GM18511 (cell line): ENCODE measurements at regions not wholly inside any gene's neighbourhood (a gene's known extent, or its start where the extent isn't known, plus 50 kb on each side); places are given as distances from the start of the nearest gene placed in this dataset.
"Not testable (repeated sequence)": the region's sequence is repeated elsewhere in the genome, so short reads cannot be mapped to it uniquely, and the experiment has no call there.

Experiments used
- ATAC-seq: cut with Tn5 transposase; IDR thresholded peaks from one replicate; pipeline ENCODE4 v1.9.1; 2021; ENCODE audit warnings: mild to moderate bottlenecking, moderate library complexity; ENCODE audit not compliant: unreplicated experiment

DNA sequence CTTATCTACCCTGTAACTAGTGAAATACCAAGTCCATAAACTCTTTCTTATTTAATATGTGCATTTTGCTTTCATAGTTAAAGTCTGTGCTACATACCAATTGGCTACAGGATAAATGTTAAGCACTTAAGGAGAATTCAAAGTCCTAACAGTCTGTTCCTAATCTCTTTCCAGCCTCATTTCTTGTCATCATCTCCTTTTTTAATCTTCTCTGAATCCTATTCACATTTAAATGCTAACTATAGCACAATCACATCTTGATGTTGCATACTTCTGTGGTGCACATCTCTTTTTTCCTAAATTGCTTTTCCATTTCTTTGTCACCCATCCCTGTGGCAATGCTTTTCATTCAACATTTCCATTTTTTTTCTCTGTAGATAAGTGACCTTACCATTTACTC, 996.1 kb upstream of the TYRP1 start:
- ATAC-seq, result no peak

DNA sequence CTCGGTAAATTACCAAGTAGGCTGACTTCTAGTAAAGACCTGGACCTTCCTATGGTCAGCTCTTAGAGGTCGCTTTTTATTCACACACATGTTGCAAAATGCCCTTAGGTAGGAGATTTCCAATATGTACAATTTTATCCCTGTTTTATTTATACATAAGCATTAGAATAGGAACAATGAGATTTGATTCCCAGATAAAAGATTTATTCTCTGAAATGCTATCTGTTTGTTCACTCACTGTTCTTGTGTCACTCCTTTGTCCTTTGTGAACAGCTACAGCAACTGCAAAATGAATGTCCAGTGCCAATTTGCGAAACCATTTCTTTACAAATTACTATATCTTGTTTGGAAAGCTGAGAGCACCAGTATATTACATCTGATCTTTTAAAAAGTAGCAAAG, 991.5 kb upstream of the TYRP1 start:
- no peak for ATAC-seq

DNA sequence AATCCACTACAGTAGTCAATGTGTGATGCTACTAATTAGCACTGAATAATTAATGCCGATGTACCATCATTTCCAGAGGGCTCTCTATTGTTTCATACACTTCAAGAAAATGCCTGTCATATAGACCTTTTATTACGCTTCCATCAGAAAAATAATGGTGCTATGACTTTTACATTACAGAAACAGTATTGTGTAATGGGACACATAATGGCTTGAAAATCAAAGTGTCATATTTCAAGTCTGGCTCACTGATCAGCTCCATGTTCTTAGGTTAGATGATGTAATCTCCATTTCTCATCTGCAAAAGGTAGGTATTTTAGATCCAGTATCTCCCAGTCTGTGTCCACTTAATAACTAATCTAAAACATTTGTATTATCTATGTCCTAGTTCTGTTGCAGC, 990.6 kb upstream of the TYRP1 start:
- no peak for ATAC-seq

DNA sequence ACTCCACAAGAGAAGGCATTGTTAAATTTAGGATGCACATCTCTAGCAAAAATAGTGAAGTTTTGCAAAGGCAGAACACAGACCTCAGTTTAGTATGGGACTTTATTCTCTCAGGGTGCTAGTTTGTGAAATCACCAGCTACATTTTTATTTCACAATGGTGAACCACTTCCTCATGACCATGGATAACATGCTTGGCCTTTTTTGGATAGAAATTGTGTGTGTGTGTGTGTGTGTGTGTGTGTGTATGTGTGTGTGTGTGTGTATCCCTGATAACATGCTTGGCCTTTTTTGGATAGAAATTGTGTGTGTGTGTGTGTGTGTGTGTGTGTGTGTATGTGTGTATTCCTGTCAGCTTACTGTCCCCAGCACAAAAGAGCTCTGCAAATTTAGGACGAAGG, 989.0 kb upstream of the TYRP1 start:
- ATAC-seq, result not testable (repeated sequence)

DNA sequence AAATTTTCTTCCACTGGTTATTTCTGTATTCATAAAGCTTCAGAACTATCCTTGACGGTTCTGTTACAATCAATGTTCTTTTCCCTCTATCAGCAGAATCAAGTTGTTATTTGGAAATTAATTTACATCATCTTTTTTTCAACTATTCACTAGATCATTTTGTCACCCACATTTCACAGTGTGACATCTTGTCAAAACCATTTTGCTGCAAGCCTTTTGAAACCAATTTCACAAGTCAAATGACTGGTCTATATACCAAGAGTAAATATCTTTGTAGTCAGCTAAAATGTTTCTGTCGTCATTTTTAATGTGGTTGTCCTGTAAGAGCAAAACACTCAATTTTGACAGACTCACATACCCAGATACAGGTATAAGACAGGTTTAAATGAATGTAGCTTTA, 984.3 kb upstream of the TYRP1 start:
- ATAC-seq, result no peak

DNA sequence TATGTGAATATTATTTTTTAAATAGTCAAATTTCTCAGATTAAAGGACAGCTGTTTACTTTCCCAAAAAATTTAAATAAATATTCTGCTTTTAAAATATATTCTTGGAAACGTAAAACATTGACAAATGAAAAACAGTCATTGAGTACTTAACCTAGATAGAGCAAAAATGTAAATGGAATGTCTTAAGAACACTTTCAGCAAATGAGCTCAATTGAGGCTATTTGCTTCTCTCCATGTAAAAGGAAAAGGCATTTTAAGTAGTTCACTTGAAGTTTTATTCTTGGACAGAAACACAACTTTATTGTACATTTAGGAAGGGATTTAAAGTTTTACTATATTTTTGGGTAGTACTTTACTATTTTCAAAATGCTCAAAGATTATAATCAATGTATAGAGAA, 983.6 kb upstream of the TYRP1 start:
- no peak for ATAC-seq

DNA sequence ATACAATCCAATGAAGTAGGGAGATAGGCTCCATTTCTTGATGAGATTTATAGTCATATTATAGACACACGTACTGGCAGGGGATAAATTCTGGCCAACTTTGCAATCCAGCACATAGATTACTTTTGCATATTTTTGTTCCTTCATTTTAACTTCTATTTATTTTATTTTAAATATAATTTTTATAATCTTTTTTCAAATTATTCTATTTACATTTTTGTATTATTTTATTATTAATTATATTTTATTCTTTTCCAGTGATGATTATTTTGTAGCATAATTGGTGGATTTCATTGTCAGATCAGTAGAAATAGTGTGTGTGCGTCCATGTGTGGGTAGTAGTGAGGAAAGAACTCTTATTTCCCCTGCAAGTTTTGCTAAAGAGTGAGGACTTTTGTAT, 980.1 kb upstream of the TYRP1 start:
- no peak for ATAC-seq

DNA sequence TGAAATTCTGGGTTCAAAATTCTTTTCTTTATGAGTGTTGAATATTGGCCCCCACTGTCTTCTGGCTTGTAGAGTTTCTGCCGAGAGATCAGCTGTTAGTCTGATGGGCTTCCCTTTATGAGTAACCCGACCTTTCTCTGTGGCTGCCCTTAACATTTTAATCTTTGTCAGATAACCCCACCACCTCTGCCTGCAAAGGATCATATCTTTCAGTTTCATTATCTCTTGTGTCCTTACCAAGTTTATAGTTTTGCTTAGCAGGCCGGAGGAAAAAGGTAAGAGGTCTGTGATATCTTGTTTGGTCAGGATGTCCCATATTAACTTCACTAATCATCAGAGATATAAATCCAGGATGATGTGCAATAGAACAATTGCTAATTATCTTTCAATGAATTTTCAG, 970.2 kb upstream of the TYRP1 start:
- ATAC-seq, result no peak

DNA sequence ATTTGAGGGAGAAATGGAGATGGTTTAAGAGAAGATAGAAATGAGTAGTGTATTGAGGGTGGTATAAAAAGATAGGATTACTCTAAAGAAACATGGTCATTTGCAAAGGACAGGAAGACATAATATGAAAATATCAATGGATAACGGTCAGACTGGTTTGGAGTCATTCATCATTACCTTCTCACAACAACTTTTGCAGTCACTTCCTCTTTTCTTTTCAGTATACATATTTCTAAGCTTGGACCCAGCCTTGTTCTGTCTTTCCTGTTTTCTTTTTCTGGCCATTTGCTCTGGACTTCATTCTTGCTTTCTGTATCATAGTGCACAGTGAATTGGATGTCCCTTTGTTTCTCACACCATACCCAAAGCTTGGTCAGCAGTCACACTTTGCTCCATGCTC, 966.5 kb upstream of the TYRP1 start:
- ATAC-seq, result no peak

DNA sequence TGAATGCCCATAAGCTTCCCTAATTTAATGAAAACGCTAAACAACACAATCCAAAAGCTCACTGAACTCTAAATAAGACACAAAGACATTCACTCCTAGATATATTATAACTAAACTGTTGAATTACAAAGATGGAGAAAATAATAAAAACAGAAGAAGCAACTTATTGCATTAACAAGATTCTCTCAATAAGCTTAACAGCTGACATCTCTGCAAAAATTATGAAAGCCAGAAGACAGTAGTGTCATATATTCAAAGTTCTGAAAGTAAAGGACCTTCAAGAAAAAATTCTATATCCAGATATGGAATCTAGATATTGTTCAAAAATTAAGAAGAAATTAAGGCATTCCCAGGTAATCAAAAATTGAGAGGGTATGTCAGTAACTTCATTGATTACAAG, 957.8 kb upstream of the TYRP1 start:
- ATAC-seq, result no peak

DNA sequence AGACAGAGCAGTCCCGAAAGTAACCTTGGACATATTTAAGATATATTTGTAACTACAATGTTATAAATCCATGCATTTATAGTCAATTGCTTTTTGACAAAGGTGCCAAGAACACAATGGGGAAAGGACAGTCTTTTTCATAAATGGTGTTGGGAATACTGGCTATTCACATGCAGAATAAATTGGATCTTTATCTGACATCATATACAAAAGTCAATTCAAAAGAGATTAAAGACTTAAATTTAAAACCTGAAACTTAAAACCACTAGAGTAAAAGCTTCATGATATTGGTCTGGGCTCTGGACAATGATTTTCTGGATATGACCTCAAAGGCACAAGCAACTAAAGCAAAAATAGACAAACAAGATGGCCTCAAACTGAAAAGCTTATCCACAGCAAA, 950.7 kb upstream of the TYRP1 start:
- ATAC-seq, result no peak

DNA sequence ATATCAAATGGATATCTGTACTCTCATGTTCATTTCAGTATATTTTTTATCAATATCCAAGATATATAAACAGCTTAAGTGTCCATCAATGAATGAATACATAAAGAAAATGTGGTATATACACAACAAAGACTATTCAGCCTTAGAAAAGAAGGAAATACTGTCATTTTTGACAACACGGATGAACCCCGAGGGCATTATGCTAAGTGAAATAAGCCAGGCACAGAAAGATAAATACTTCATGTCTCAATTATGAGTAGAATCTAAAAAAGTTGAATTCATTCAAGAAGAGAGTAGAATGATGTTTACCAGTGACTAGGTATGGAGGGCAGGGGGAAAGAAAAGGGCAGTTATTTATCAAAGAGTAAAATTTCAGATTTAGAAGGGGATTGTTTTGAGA, 949.8 kb upstream of the TYRP1 start:
- no peak for ATAC-seq

DNA sequence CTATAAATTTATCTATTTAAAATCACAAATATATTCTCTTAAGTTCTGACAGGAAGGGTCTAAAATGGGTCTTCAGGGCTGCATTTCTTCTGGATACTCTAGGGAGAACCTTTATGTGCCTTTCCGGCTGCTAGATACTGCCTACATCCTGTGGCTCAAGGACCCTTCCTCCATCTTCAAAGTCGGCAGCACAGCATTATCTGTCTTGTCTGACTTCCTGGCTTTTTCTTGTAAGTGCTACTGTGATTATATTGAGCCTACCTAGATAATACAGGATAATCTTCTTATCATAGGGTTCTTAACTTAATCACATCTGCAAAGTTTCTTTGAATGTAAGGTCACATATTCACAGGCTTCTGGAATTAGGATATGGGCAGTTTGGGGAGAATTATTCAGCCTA, 943.8 kb upstream of the TYRP1 start:
- no peak for ATAC-seq

DNA sequence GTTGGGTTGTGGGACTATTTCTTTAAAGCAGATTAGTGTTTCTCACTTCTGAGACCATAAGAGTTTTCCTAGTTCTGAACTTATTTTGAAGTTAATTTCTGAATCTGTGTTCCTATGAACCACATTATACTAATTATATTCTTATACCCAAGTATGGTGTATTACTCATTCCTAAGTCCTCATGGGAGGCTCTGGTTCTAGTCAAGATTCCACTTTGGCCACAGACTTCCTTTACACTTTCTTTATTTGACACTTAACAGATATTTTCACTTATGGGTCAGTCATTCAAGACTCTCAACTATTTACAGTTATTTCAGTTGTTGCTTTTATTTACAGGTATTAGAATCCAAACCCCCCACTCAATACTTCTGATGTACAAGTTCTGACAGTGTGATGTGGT, 937.2 kb upstream of the TYRP1 start:
- no peak for ATAC-seq

DNA sequence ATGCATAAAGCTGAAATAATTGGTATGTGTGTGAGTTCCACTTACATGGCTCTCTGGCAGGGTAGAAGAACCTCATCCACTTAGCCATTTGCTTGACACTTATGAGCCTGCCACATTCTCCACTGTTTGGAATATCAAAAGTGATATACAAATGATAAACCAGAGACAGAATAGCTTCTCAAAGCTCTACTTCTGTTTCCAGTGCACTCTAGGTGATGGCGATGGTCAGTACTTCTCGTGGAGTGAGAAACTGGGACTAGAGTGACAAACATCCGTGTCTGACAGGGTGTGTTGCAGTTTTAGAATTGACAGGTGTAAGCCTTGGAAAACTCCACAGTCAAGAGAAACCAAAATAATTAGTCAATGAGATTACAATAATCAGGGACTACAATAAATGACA, 935.8 kb upstream of the TYRP1 start:
- ATAC-seq, result no peak

DNA sequence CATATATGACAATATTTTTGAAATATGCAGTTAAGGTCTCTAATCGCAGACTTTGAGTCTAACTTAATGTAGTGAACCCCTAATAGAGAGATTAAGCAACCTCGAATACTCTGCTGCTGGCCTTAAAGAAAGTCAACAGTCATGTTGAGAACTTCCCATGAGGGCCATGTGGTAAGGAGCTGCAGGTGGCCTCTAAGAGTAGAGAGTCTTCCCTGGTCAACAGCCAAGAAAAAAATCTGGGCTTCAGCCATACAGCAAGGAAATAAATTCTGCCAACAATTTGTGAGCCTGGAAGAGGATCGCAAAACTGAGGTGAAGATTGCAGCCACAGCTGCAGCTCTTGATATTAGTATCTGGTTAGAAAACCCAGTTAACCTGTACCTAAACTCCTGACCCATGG, 935.2 kb upstream of the TYRP1 start:
- no peak for ATAC-seq

DNA sequence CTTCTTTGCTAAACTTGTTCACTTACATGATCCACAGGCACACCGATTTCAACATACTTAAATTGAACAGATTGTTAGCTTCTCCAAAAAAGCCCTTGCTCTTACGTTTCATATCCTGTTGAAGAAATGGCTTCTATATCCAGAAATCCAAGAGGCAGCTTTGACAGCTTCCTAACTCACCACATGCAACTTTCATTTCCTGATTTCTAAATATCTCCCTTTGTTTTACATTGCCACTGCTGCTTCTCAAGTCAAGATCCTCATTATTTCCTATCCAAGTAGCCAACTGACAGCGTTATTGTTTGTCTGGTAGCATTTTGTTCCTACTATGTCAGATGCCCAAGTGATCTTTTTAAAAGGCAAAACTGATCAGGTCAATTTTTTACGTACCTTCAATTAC, 913.2 kb upstream of the TYRP1 start:
- ATAC-seq, result no peak

DNA sequence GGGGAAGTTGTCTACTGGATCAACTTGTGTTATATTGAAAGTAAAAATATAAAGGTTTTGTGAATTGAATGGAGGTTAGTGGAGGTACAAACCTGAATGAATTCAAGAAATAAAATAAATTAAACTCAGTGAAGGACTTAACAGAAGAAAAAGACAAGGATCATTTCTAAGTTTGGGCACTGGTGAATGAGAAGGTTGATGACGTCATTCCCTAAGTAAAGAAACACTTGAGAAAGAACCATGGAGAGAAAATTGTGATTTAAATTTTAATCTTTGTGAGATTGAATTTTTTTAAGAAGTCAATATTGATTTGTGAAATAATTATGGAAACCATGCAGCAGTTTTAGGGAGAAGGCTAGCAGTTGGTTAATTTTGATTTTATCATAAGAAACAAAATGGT, 900.3 kb upstream of the TYRP1 start:
- no peak for ATAC-seq

DNA sequence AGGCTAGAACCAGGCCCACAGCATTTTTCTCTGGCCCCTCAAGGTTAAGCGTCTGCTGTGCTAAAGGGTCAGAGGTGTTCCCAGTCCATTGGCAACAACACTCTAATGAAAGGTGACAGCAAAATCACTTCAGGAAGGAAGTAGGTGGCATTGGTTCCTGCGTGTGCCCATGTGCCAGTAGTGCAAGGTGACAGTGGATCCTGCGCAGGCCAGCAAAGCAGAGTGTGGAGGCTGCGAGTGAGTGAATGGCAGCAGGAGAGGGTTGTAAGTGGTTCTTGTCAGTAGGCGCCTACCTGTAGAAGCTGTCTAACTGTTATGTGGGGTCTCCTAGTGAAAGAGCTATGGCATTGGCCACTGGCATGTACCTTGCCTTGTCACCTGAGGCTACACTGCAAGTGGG, 898.2 kb upstream of the TYRP1 start:
- no peak for ATAC-seq

DNA sequence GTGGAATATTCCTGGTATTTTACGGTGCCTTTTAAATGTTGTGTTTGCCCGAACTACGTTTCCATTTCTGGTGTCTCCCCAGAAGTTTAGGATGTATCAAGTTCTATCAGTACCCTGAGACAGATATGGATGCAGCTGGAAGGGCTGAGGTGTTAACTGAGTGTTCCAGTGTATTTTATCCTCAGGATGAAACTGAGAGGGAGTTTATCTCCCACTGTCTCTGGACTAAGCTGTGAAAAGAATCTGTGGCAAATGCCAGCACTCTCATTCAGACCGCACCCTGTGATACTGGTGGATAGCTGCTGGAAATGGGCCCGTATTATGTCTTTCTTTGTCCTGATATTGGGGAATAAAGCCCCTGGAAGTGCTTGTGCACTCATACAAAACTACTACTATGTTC, 887.2 kb upstream of the TYRP1 start:
- ATAC-seq, result no peak

DNA sequence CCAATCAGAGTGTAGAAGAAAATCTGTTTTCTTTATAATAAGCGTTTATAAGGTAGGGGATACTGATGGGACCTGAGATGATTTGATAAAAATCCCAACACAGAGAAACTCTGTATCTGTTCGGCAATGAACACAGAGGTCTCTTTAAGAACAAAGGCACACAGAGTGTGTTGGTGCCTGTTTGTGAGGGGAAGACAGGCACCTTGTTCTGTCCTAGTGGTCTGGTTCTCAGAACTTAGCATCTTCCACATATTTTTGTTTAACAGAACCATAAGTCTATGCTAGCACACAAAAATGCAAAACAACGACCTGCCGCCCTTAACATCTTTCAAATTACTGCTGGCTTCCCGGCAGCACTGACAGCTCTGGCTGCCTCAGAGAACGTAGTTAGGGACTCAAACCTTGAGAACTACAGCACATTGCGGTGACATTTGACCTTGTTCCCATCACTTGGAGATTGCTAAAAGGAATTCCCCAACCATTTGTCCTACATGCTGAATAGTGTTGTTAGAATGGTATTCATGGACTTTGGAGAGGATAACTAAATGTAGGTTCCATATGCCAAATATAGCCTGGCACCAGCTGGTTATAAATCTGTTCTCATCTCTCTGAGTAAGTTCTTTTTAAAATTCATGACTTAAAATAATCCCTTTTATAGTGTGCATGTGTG, 871.7 kb upstream of the TYRP1 start:
- ATAC-seq, result no peak

DNA sequence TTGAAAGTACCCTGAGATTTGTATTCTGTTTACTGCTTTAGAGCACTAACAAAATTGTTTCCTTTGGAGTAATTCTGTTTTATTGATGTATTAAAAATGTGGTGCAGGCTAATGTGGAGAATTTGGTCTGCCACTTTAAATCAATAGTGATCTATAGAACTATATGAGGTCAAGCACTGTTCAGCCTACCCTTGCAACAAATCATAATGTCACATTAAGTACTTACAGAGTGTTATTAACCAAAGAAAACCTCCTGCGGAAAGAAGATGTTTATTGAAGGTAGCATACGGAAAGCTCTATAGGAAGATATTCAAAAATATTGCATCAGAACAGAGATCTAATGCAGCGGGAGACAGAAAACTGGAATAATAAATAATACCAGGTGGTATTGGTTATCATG, 865.0 kb upstream of the TYRP1 start:
- ATAC-seq, result no peak

DNA sequence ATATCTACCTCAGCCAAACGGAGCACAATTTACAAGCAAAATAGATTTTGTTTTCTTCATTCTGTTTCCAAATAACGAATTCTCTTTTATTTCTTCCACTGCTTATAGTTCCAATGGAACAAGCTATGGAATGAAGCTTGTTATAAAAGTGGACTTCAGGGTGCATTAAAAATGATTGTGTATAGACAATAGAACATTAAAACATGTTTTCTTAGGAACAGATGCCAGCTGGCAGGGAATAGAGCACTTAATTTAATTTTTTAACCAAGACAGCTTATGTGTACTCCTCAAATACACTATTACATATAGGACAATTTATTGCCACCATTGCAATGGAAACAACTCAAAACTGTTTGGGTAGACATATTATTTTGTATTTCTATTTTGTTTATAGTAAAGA, 860.1 kb upstream of the TYRP1 start:
- no peak for ATAC-seq

DNA sequence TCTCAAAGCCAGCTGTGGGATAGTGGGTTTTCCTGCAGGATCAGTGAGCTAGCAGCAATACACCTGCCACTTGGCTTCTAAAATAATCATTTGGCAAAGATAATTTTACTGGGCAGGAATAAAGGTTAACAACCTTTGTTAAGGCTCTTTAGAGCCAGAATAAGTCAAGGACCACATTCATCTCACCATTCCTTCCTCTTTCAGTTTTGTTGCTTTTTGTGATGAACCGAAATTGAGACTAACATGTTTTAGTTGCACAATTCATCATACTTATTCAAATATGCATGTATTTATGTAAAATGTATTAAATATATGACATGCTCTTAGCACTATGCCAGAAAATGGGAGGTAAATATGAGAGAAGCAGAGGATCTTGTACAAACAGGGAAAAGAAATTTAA, 824.4 kb upstream of the TYRP1 start:
- no peak for ATAC-seq
